ENCODE measurements at regions not wholly inside any gene's neighbourhood (a gene's known extent, or its start where the extent isn't known, plus 50 kb on each side); places are given as distances from the start of the nearest gene placed in this dataset.

GRCh38 chr14:31930493-31931240 is 146.4 kb upstream of the ARHGAP5 start:
- Histone ChIP-seq H3K4me3 (ENCODE audit: low read length) (no peak overlapping the region), H3K36me3 (ENCODE audit: control insufficient read depth, low read length) (no peaks in the 10 kb centered on the region), H4K20me1 (ENCODE audit: control insufficient read depth, insufficient read depth, low read depth, low read length) (no peaks in the 10 kb centered on the region), H3K9me3 (ENCODE audit: control insufficient read depth, insufficient read depth, low read length) (no peaks in the 10 kb centered on the region), H3K27ac (ENCODE audit: low read depth, low read length) (no peak overlapping the region), H3K9me2 (replicated peaks; ENCODE audit: control insufficient read depth, low read length) (no peaks in the 10 kb centered on the region), H3K4me1 (ENCODE audit: control insufficient read depth, low read length) (no peaks in the 10 kb centered on the region), H3K79me2 (ENCODE audit: control insufficient read depth, low read length) (no peaks in the 10 kb centered on the region), H3F3A (ENCODE audit: control insufficient read depth, insufficient read depth) (no peaks in the 10 kb centered on the region), H3K4me2 (ENCODE audit: low read length) (no peak overlapping the region), H3K27me3 (ENCODE audit: control insufficient read depth, low read length) (no peaks in the 10 kb centered on the region)
- TF ChIP-seq EZH2phosphoT487 (IDR thresholded peaks at IDR 0.05; ENCODE audit: borderline replicate concordance, low read length), result no peak
- TF ChIP-seq CTCF (IDR thresholded peaks at IDR 0.05; ENCODE audit: low read depth, low read length, poor library complexity, severe bottlenecking), result no peak

GRCh38 chr14:31932675-31933074 is 144.4 kb upstream of the ARHGAP5 start:
- Histone ChIP-seq H3F3A (ENCODE audit: control insufficient read depth, insufficient read depth) (no peaks in the 10 kb centered on the region), H3K4me3 (ENCODE audit: low read length) (no peak overlapping the region), H3K79me2 (ENCODE audit: control insufficient read depth, low read length) (no peaks in the 10 kb centered on the region), H3K9me2 (replicated peaks; ENCODE audit: control insufficient read depth, low read length) (no peaks in the 10 kb centered on the region), H3K27ac (ENCODE audit: low read depth, low read length) (no peak overlapping the region), H3K9me3 (ENCODE audit: control insufficient read depth, insufficient read depth, low read length) (no peaks in the 10 kb centered on the region), H4K20me1 (ENCODE audit: control insufficient read depth, insufficient read depth, low read depth, low read length) (no peaks in the 10 kb centered on the region), H3K36me3 (ENCODE audit: control insufficient read depth, low read length) (no peaks in the 10 kb centered on the region), H3K27me3 (ENCODE audit: control insufficient read depth, low read length) (no peaks in the 10 kb centered on the region), H3K4me1 (ENCODE audit: control insufficient read depth, low read length) (no peaks in the 10 kb centered on the region), H3K4me2 (ENCODE audit: low read length) (no peak overlapping the region)
- TF ChIP-seq CTCF (IDR thresholded peaks at IDR 0.05; ENCODE audit: low read depth, low read length, poor library complexity, severe bottlenecking) (no peak), EZH2phosphoT487 (IDR thresholded peaks at IDR 0.05; ENCODE audit: borderline replicate concordance, low read length) (no peak)

- Histone ChIP-seq H3K36me3 (ENCODE audit: control insufficient read depth, low read length) (no peaks in the 10 kb centered on the region), H3K4me3 (ENCODE audit: low read length) (no peak overlapping the region), H3K9me2 (replicated peaks; ENCODE audit: control insufficient read depth, low read length) (no peaks in the 10 kb centered on the region), H3K27ac (ENCODE audit: low read depth, low read length) (no peak overlapping the region), H3K9me3 (ENCODE audit: control insufficient read depth, insufficient read depth, low read length) (no peaks in the 10 kb centered on the region), H3K4me2 (ENCODE audit: low read length) (no peak overlapping the region), H3K4me1 (ENCODE audit: control insufficient read depth, low read length) (no peaks in the 10 kb centered on the region), H3K27me3 (ENCODE audit: control insufficient read depth, low read length) (no peaks in the 10 kb centered on the region), H4K20me1 (ENCODE audit: control insufficient read depth, insufficient read depth, low read depth, low read length) (no peaks in the 10 kb centered on the region), H3K79me2 (ENCODE audit: control insufficient read depth, low read length) (no peaks in the 10 kb centered on the region), H3F3A (ENCODE audit: control insufficient read depth, insufficient read depth) (no peaks in the 10 kb centered on the region)
- TF ChIP-seq EZH2phosphoT487 (IDR thresholded peaks at IDR 0.05; ENCODE audit: borderline replicate concordance, low read length), result no peak
- TF ChIP-seq CTCF (IDR thresholded peaks at IDR 0.05; ENCODE audit: low read depth, low read length, poor library complexity, severe bottlenecking), result no peak
Measured at GRCh38 chr14:31933716-31934115, 143.4 kb upstream of the ARHGAP5 start.

All from DOHH2 (cell line).